Osteoblast (primary cell): ENCODE measurements at regions not wholly inside any gene's neighbourhood (a gene's known extent, or its start where the extent isn't known, plus 50 kb on each side); places are given as distances from the start of the nearest gene placed in this dataset.

Experiments
- DNase-seq: peaks from one replicate; pipeline ENCODE4 v3.0.0; 2011; ENCODE audit warnings: low spot score, mixed read lengths; ENCODE audit not compliant: insufficient read length; ENCODE audit errors: missing footprints
- H2AFZ ChIP-seq: 2 replicates; pipeline ENCODE4 v1.6.0; 2011; ENCODE audit warnings: mild to moderate bottlenecking, low read length
- H3K27ac ChIP-seq: 2 replicates; pipeline ENCODE4 v1.5.1; 2011; ENCODE audit warnings: mild to moderate bottlenecking, low read depth, low read length, moderate library complexity
- H3K27me3 ChIP-seq: 2 replicates; pipeline ENCODE4 v1.6.0; 2012; ENCODE audit warnings: mild to moderate bottlenecking, control low read depth, inconsistent platforms, low read length, moderate library complexity; ENCODE audit not compliant: insufficient read depth
- H3K36me3 ChIP-seq: 2 replicates; pipeline ENCODE4 v1.5.1; 2011; ENCODE audit warnings: mild to moderate bottlenecking, low read length, control low read depth, moderate library complexity; ENCODE audit not compliant: insufficient read depth
- H3K4me1 ChIP-seq: 2 replicates; pipeline ENCODE4 v1.5.1; 2011; ENCODE audit warnings: mild to moderate bottlenecking, low read length, control low read depth, moderate library complexity; ENCODE audit not compliant: insufficient read depth
- H3K4me2 ChIP-seq: 2 replicates; pipeline ENCODE4 v1.6.0; 2011; ENCODE audit warnings: mild to moderate bottlenecking, low read length; ENCODE audit not compliant: insufficient read depth
- H3K4me3 ChIP-seq: fragments of 200-600 bp; sonication (generic); 3 replicates; pipeline ENCODE4 v1.5.1; 2012; ENCODE audit warnings: mild to moderate bottlenecking, low read length, inconsistent platforms; ENCODE audit not compliant: insufficient read depth
- H3K79me2 ChIP-seq: 2 replicates; pipeline ENCODE4 v1.6.0; 2012; ENCODE audit warnings: mild to moderate bottlenecking, low read length, control low read depth, inconsistent platforms; ENCODE audit not compliant: insufficient read depth
- H3K9me3 ChIP-seq: 2 replicates; pipeline ENCODE4 v1.5.1; 2011; ENCODE audit warnings: low read depth, low read length, control low read depth
- H4K20me1 ChIP-seq: 2 replicates; pipeline ENCODE4 v1.6.0; 2012; ENCODE audit warnings: mild to moderate bottlenecking, low read length, control low read depth; ENCODE audit not compliant: insufficient read depth
- CTCF ChIP-seq: IDR thresholded peaks from 2 replicates; pipeline ENCODE4 v1.5.1; 2011; ENCODE audit warnings: mild to moderate bottlenecking, low read depth, low read length, moderate library complexity; ENCODE audit errors: extremely low read depth

GRCh38 chr4:84291969-84292368 is 207.1 kb downstream of the NKX6-1 start:
- TF ChIP-seq CTCF = no peak
- Histone ChIP-seq H3K4me3 (no peak overlapping the region), H3K9me3 (no peaks in the 10 kb centered on the region), H4K20me1 (no peaks in the 10 kb centered on the region), H3K4me2 (no peak overlapping the region), H3K36me3 (no peaks in the 10 kb centered on the region), H3K27ac (no peak overlapping the region), H3K79me2 (no peaks in the 10 kb centered on the region), H3K27me3 (no peaks in the 10 kb centered on the region), H3K4me1 (no peaks in the 10 kb centered on the region), H2AFZ (no peak overlapping the region)
- no peak for DNase-seq

- Histone ChIP-seq H3K79me2 (no peaks in the 10 kb centered on the region), H3K27ac (no peak overlapping the region), H4K20me1 (no peaks in the 10 kb centered on the region), H3K27me3 (no peaks in the 10 kb centered on the region), H3K36me3 (no peaks in the 10 kb centered on the region), H3K4me2 (no peak overlapping the region), H2AFZ (no peak overlapping the region), H3K4me1 (no peaks in the 10 kb centered on the region), H3K4me3 (no peak overlapping the region), H3K9me3 (no peaks in the 10 kb centered on the region)
- no peak for TF ChIP-seq CTCF
- no peak for DNase-seq
Observed at GRCh38 chr4:84286048-84286447, 213.0 kb downstream of the NKX6-1 start.

GRCh38 chr4:84279678-84280077 is 219.4 kb downstream of the NKX6-1 start:
- H3K27ac ChIP-seq = no peak overlapping the region
- no peak overlapping the region for H3K4me2 ChIP-seq
- no peak overlapping the region for H3K4me3 ChIP-seq
- no peaks in the 10 kb centered on the region for H3K9me3 ChIP-seq
- no peak for TF ChIP-seq CTCF
- no peaks in the 10 kb centered on the region for H3K4me1 ChIP-seq
- no peaks in the 10 kb centered on the region for H3K79me2 ChIP-seq
- H3K27me3 ChIP-seq = no peaks in the 10 kb centered on the region
- no peaks in the 10 kb centered on the region for H4K20me1 ChIP-seq
- no peak overlapping the region for H2AFZ ChIP-seq
- DNase-seq = no peak
- H3K36me3 ChIP-seq = no peaks in the 10 kb centered on the region

GRCh38 chr4:84277923-84278322 is 221.2 kb downstream of the NKX6-1 start:
- Histone ChIP-seq H3K9me3 (no peaks in the 10 kb centered on the region), H3K36me3 (no peaks in the 10 kb centered on the region), H4K20me1 (no peaks in the 10 kb centered on the region), H3K4me2 (no peak overlapping the region), H3K4me1 (no peaks in the 10 kb centered on the region), H3K27me3 (no peaks in the 10 kb centered on the region), H3K27ac (no peak overlapping the region), H3K79me2 (no peaks in the 10 kb centered on the region), H3K4me3 (no peak overlapping the region), H2AFZ (no peak overlapping the region)
- TF ChIP-seq CTCF = no peak
- no peak for DNase-seq
